ENCODE measurements at regions not wholly inside any gene's neighbourhood (a gene's known extent, or its start where the extent isn't known, plus 50 kb on each side); places are given as distances from the start of the nearest gene placed in this dataset.
"Not testable (repeated sequence)": the region's sequence is repeated elsewhere in the genome, so short reads cannot be mapped to it uniquely, and the experiment has no call there.

DNA sequence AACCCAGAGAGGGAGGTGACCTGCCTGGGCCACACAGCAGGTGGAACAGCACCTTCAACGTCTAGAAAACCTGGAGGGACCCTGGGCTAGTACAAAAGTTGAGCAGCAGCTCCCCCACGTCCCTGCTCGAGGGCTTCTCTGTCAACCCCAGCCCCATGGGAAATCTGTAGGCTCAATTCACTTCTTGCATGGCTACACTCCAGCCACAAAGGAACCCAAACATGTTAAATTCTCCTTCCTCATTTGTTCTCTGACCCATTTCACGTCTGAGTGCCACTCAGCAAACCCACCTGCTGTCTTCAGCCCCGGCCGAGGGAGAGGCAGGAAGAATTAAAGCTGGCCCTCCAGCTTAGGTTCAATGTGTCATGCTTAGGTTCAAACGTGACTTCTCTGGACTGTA is 418.5 kb downstream of the MIAT start:
- TF ChIP-seq EP300 (IDR thresholded peaks at IDR 0.05) (no peak), POLR2A (IDR thresholded peaks at IDR 0.05) (no peak), POLR2AphosphoS5 (IDR thresholded peaks at IDR 0.05) (no peak)
- TF ChIP-seq, protein P1, sequence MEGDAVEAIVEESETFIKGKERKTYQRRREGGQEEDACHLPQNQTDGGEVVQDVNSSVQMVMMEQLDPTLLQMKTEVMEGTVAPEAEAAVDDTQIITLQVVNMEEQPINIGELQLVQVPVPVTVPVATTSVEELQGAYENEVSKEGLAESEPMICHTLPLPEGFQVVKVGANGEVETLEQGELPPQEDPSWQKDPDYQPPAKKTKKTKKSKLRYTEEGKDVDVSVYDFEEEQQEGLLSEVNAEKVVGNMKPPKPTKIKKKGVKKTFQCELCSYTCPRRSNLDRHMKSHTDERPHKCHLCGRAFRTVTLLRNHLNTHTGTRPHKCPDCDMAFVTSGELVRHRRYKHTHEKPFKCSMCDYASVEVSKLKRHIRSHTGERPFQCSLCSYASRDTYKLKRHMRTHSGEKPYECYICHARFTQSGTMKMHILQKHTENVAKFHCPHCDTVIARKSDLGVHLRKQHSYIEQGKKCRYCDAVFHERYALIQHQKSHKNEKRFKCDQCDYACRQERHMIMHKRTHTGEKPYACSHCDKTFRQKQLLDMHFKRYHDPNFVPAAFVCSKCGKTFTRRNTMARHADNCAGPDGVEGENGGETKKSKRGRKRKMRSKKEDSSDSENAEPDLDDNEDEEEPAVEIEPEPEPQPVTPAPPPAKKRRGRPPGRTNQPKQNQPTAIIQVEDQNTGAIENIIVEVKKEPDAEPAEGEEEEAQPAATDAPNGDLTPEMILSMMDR (IDR thresholded peaks at IDR 0.05), result no peak
- no peak for DNase-seq (ENCODE audit: low spot score in 2 of 2)
- peaks cover 49% of the 10 kb centered on the region for H3K27me3 ChIP-seq
- 65% methylated on average over 6 of the region's 7 CpGs for WGBS
- no peak overlapping the region for H3K4me3 ChIP-seq
- H3K9me3 ChIP-seq, result no peaks in the 10 kb centered on the region
- H3K36me3 ChIP-seq, result no peaks in the 10 kb centered on the region
- H3K4me1 ChIP-seq, result no peaks in the 10 kb centered on the region
- H3K27ac ChIP-seq, result no peak overlapping the region

DNA sequence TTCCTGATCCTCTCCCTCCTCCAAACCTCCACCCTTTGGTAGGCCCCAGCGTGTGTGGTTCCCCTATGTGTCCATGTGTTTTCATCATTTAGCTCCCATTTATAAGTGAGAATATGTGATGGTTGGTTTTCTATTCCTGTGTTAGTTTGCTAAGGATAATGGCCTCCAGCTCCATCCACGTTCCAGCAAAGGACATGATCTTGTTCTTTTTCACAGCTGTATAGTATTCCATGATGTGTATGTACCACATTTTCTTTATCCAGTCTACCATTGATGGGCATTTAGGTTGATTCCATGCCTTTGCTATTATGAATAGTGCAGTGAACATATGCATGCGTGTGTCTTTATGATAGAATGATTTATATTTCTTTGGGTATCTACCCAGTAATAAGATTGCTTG is 420.7 kb downstream of the MIAT start:
- 97% methylated on average over 3 of the region's 3 CpGs for WGBS

DNA sequence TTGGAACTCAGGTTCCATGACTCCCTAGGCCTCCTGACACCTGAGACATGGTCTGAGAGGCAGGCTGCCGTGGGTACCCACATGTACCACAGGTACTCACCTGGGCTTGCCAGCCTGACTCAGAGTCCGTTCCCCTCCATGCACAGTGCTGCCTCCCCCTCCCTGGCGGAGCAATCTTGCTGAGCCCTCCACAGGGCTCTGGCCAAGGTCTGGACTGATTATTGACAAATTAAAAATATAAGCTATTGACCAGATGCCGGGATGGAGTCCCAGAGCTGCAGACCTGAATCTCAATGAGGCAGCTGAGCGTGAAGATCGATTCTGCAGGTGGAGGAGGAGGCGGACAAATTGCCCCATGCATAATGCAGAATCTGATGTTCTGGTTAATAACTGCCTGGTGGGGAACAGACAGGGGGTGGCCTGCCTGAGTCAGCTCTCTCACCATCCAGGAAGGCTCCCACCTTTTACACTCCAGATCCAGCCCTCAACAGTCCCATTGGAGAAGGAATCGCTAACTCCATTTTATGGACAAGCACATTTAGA is 422.7 kb downstream of the MIAT start:
- Histone ChIP-seq H3K27me3 (peaks cover 29% of the 10 kb centered on the region), H3K27ac (no peak overlapping the region), H3K4me3 (no peak overlapping the region), H3K9me3 (no peaks in the 10 kb centered on the region), H3K36me3 (no peaks in the 10 kb centered on the region), H3K4me1 (no peaks in the 10 kb centered on the region)
- TF ChIP-seq EP300 (IDR thresholded peaks at IDR 0.05), result no peak
- no peak for DNase-seq (ENCODE audit: low spot score in 2 of 2)
- 82% methylated on average over 7 of the region's 8 CpGs for WGBS

More for the DNA sequence above, 420.7 kb downstream of the MIAT start:
- H3K4me3 ChIP-seq; DNase-seq (ENCODE audit: low spot score in 2 of 2); H3K9me3 ChIP-seq; H3K36me3 ChIP-seq; H3K27ac ChIP-seq; H3K4me1 ChIP-seq: not testable (repeated sequence)
- peaks cover 39% of the 10 kb centered on the region for H3K27me3 ChIP-seq

DNA sequence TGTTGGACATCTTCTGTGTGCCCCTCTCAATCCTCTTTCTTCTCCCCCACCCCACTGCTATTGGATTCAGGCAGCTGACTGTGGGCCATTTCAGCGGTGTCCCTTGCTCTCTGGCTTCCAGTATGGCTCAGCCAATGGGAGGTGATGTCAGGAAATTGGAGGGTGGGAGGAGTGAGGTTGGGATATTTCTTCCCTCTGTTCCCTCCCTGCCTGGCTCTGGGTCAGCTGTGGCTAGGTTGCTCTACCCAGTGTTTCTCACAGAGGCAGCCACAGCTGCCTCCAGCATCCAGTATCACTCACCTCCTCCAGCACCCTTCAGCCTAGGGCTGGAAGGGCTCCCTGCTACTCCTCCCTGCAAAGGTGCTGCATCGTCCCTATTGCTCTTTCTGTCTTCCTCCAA is 423.5 kb downstream of the MIAT start:
- no peak overlapping the region for H3K4me3 ChIP-seq
- no peaks in the 10 kb centered on the region for H3K36me3 ChIP-seq
- TF ChIP-seq POLR2AphosphoS5 (IDR thresholded peaks at IDR 0.05) (no peak), POLR2A (IDR thresholded peaks at IDR 0.05) (no peak), EP300 (IDR thresholded peaks at IDR 0.05) (no peak)
- TF ChIP-seq, protein P1 (IDR thresholded peaks at IDR 0.05), result no peak
- DNase-seq (ENCODE audit: low spot score in 2 of 2), result no peak
- peaks cover 31% of the 10 kb centered on the region for H3K27me3 ChIP-seq
- WGBS, result 63% methylated on average over 2 of the region's 2 CpGs
- no peak overlapping the region for H3K27ac ChIP-seq
- H3K9me3 ChIP-seq, result no peaks in the 10 kb centered on the region
- no peaks in the 10 kb centered on the region for H3K4me1 ChIP-seq

DNA sequence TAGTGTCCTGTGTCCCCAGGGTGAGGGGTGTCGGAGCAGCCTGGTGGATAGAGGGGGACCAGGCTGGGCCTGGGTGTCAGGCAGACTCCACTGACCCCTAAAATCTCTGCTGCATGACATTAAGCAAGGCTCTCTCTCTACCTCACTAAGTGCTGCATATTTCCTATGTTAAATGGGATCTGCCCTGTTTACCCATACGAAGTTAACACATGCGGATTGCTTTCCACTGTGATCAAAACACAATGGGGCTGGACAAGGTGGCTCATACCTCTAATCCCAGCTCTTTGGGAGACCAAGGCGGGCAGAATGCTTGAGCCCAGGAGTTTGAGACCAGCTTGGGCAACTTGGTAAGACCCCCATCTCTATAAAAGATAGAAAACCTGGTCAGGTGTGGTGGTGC is 426.2 kb downstream of the MIAT start:
- Histone ChIP-seq H3K4me3 (no peak overlapping the region), H3K36me3 (no peaks in the 10 kb centered on the region), H3K9me3 (no peaks in the 10 kb centered on the region), H3K27ac (no peak overlapping the region), H3K27me3 (peaks cover 27% of the 10 kb centered on the region), H3K4me1 (no peaks in the 10 kb centered on the region)
- DNase-seq (ENCODE audit: low spot score in 2 of 2), result no peak
- TF ChIP-seq POLR2A (IDR thresholded peaks at IDR 0.05) (no peak), EP300 (IDR thresholded peaks at IDR 0.05) (no peak), POLR2AphosphoS5 (IDR thresholded peaks at IDR 0.05) (no peak)
- TF ChIP-seq, protein P1 (IDR thresholded peaks at IDR 0.05), result no peak
- WGBS, result 95% methylated on average over 4 of the region's 4 CpGs

DNA sequence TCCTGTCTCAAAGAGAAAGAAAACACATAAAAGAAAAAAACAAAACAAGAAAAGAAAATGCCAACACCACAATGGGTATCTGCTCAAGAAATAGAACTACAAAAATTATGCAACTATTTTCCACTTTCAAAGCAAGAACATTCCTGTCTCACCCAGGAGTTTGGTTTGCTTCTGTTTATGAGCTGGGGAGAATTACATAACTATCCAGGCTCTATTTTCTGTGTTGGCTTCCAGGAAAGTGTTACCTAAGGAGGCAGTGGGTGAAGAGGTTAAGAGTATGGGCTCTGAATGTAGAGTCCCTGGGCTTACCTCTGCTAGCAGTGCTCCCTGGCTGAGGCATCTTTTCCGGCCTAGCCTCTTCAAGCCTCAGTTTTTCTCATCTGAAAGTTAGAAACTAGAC is 426.7 kb downstream of the MIAT start:
- Histone ChIP-seq H3K27me3 (peaks cover 27% of the 10 kb centered on the region), H3K4me3 (no peak overlapping the region), H3K9me3 (no peaks in the 10 kb centered on the region), H3K4me1 (no peaks in the 10 kb centered on the region), H3K27ac (no peak overlapping the region), H3K36me3 (no peaks in the 10 kb centered on the region)
- no peak for DNase-seq (ENCODE audit: low spot score in 2 of 2)
- TF ChIP-seq POLR2AphosphoS5 (IDR thresholded peaks at IDR 0.05), result no peak
- TF ChIP-seq EP300 (IDR thresholded peaks at IDR 0.05), result no peak
- TF ChIP-seq POLR2A (IDR thresholded peaks at IDR 0.05), result no peak
- TF ChIP-seq, protein P1 (IDR thresholded peaks at IDR 0.05), result no peak
- 100% methylated on average over 1 of the region's 1 CpG for WGBS

Measured in suprapubic skin (tissue), 4 donors.